EL (cell line): ENCODE measurements at regions not wholly inside any gene's neighbourhood (a gene's known extent, or its start where the extent isn't known, plus 50 kb on each side); places are given as distances from the start of the nearest gene placed in this dataset.
A peak's percentile ranks its signal among the peaks of the same experiment; 100 is the strongest.

Source experiments
- DNase-seq: peaks from one replicate; pipeline ENCODE4 v3.0.0-alpha.2; 2016

- peak; percentile 83 for DNase-seq
Measured at GRCh38 chr6:7468382-7469081, 72.9 kb upstream of the DSP start.

- DNase-seq: peak; percentile 20
Measured at GRCh38 chr6:7469696-7470095, 71.8 kb upstream of the DSP start.

- DNase-seq: no peak
Measured at GRCh38 chr6:7471171-7471570, 70.3 kb upstream of the DSP start.

- DNase-seq: no peak
Measured at GRCh38 chr6:7473805-7474719, 67.4 kb upstream of the DSP start.

DNA sequence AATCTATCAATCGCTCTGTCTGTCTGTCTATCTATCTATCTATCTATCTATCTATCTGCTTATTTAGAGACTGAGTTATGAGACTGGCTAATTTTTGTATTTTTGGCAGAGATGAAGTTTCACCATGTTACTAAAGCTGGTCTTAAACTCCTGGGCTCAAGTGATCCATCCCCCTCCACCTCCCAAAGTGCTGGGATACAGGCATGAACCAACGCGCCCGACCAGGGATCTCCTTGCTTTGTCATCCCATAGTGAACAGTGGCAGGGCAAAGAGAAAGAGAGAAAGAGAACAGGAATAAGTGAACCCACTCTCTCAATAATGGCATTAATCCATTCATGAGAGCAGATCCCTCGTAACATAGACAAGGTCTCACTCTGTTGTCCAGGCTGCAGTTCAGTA lies 66.4 kb upstream of the DSP start:
- DNase-seq: no peak

- DNase-seq: peak; percentile 32
Measured at GRCh38 chr6:7479801-7480266, 61.6 kb upstream of the DSP start.

DNA sequence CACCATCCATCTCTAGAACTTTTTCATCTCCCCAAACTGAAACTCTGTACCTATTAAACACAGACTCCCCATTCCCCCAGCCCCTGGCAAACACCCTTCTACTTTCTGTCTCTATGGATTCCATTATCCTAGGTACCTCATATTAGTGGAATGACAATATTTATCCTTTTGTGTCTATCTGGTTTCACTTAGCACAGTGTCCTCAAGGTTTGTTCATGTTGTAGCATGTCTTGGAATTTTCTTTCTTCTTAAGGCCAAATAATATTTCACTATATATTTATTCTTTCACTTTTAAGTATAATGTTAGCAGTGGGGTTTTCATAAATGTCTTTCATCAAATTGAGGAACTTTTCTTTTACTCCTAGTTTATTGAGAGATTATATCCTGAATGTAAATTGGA lies 56.8 kb upstream of the DSP start:
- DNase-seq: no peak

DNA sequence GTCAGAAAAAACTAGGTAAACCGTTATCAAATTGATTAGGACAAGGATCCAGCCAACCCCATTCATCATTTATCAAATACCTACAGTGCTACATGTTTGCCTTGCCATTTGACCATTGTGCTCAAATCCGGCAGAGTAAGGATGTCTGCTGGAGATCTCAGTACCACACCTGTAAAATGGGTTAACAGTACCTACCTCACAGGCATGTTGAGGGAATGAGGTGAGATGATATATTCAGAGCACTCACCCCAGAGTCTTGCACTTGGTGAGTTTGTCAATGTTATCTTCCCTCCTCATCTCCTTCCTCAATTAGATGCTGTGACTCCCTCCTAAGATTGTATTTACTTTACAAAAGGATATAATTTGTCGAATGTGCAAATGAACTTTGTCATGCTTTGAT lies 54.5 kb upstream of the DSP start:
- DNase-seq: no peak

DNA sequence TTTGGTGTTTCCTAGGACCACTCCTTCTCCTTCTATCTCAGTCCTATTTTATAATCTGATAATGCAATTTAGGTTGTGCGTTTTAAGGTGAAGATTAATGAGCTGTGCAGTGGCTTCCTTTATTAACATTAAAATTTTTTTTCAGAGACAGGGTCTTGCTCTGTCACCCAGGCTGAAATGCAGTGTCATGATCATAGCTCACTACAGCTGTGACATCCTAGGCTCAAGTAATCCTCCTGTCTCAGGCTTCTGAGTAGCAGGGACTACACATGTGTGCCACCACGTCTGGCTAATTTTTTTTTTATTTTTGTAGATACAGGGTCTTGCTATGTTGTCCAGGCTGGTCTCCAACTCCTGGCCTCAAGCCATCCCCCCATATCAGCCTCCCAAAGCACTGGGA lies 53.0 kb upstream of the DSP start:
- no peak for DNase-seq

- DNase-seq: no peak
Measured at GRCh38 chr6:7489376-7489775, 52.1 kb upstream of the DSP start.
